Muscle of leg (tissue), 3 donors: ENCODE measurements at regions not wholly inside any gene's neighbourhood (a gene's known extent, or its start where the extent isn't known, plus 50 kb on each side); places are given as distances from the start of the nearest gene placed in this dataset.

ENCODE experiments used
- DNase-seq: peaks from one replicate; pipeline ENCODE4 v3.0.0; 2013
- H3K27ac ChIP-seq: one replicate; pipeline ENCODE4 v1.5.1; 2013; ENCODE audit warnings: mild to moderate bottlenecking, low read length, control low read depth
- H3K27me3 ChIP-seq: one replicate; pipeline ENCODE4 v1.6.1; 2013; ENCODE audit warnings: low read length; ENCODE audit not compliant: control insufficient read depth, insufficient read depth
- H3K36me3 ChIP-seq: one replicate; pipeline ENCODE4 v1.6.1; 2013; ENCODE audit warnings: low read length; ENCODE audit not compliant: control insufficient read depth, insufficient read depth
- H3K4me1 ChIP-seq: one replicate; pipeline ENCODE4 v1.6.1; 2013; ENCODE audit warnings: low read length; ENCODE audit not compliant: control insufficient read depth, insufficient read depth
- H3K4me3 ChIP-seq: one replicate; pipeline ENCODE4 v1.5.1; 2013; ENCODE audit warnings: low read length, control low read depth
- H3K9me3 ChIP-seq: replicated peaks from 2 replicates; pipeline ENCODE4 v1.6.1; 2013; ENCODE audit warnings: low read depth, low read length; ENCODE audit not compliant: control insufficient read depth
- WGBS: methylation state at CpG from one replicate; pipeline ENCODE4 v1.1.5; 2013; ENCODE audit warnings: missing lambda C conversion rate; ENCODE audit not compliant: insufficient coverage; 5-methylcytosine and 5-hydroxymethylcytosine counted together

DNA sequence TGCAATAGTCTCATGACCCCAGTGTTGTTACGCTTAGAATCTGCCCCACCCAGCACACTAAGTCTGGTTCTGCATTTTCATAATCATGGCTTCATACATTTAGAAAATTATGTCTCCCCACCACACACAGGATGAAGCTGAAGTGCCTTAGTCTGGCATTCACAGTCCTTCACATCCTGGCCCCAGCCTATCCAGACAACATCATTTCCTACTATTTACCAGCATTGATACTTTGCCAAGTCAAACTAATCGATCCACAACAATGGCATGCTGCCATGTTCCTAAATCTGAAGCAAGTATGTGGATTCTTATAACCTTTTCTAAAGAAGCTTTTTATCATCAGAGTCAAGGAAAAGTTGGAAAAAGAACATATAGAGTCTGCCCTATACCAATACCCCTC is 132.4 kb upstream of the FBXL4 start:
- no peaks in the 10 kb centered on the region for H3K4me1 ChIP-seq
- no peak overlapping the region for H3K4me3 ChIP-seq
- 80% methylated on average over 1 of the region's 2 CpGs for WGBS

DNA sequence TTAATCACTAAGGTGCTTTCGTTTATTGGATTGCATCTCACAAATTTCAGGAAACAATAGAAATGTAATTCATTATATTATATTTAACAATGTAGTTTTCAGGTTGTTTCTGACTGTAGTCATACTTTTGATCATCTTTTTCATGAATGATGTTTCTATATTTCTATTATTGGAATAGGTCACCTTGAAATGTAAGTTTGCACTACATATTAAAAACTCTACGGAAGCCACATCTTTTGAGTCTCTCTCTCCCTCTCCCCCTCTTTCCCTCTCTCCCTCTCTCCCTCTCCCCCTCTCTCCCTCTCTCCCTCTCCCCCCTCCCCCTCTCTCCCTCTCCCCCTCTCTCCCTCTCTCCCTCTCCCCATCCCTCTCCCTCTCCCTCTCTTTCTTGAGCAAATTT is 131.3 kb upstream of the FBXL4 start:
- H3K4me1 ChIP-seq: no peaks in the 10 kb centered on the region
- DNase-seq: no peak
- H3K9me3 ChIP-seq: no peaks in the 10 kb centered on the region
- no peaks in the 10 kb centered on the region for H3K27me3 ChIP-seq
- no peak overlapping the region for H3K4me3 ChIP-seq
- H3K27ac ChIP-seq: no peak overlapping the region
- no CpG with 5 or more reads among the region's 2 CpGs for WGBS
- H3K36me3 ChIP-seq: no peaks in the 10 kb centered on the region

More for the DNA sequence above, 132.4 kb upstream of the FBXL4 start:
- Histone ChIP-seq H3K27ac (no peak overlapping the region), H3K36me3 (no peaks in the 10 kb centered on the region), H3K27me3 (no peaks in the 10 kb centered on the region), H3K9me3 (no peaks in the 10 kb centered on the region)
- no peak for DNase-seq

- no peaks in the 10 kb centered on the region for H3K9me3 ChIP-seq
- no peaks in the 10 kb centered on the region for H3K36me3 ChIP-seq
- H3K4me3 ChIP-seq: no peak overlapping the region
- H3K4me1 ChIP-seq: no peaks in the 10 kb centered on the region
- DNase-seq: no peak
- no peaks in the 10 kb centered on the region for H3K27me3 ChIP-seq
- 82% methylated on average over 3 of the region's 4 CpGs for WGBS
- no peak overlapping the region for H3K27ac ChIP-seq
Observed at GRCh38 chr6:99073223-99073622, 125.5 kb upstream of the FBXL4 start.

DNA sequence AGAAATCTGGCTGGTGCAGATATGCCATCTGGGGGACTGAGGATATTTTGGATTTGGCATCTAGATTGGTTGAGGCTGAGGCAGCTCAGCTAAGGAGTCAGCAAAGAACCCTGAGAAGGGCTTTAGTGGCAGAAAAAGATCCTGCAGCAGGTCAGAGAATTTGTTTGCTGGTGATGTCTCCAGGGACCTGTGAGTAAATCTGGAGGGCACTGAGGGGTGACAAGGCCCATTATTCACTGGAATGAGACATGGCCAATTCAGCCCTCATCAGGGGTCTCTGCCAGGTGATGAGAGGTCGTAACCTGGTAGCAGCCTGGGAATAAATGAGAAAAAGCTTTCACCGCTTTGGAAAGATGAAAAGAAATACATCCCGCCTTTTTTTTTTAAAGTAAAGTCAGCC is 118.3 kb upstream of the FBXL4 start:
- Histone ChIP-seq H3K4me1 (no peaks in the 10 kb centered on the region), H3K27ac (no peak overlapping the region), H3K27me3 (no peaks in the 10 kb centered on the region), H3K36me3 (no peaks in the 10 kb centered on the region), H3K9me3 (no peaks in the 10 kb centered on the region), H3K4me3 (no peak overlapping the region)
- WGBS: no CpG with 5 or more reads among the region's 3 CpGs
- DNase-seq: no peak

DNA sequence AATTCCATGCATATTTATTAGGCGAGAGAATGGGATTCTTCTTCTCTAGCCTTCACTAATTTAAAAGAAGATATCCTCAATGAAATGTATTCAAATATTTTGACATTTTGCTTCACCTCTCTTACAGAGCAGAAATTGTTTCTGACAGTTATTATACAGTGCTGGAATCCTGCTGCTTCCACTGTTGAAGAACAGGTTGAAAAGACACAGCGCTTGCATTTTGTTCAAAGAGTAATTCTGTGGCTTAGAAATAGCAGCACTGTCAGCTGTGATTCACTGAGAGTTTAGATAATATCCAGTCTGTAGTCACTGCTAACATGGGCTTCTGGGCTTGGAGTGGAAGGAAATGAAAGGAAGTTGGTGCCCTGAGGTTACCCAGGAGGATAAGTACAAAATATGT is 117.1 kb upstream of the FBXL4 start:
- DNase-seq: no peak
- H3K4me3 ChIP-seq: no peak overlapping the region
- 75% methylated on average over 1 of the region's 2 CpGs for WGBS
- no peaks in the 10 kb centered on the region for H3K27me3 ChIP-seq
- no peaks in the 10 kb centered on the region for H3K36me3 ChIP-seq
- H3K27ac ChIP-seq: no peak overlapping the region
- H3K9me3 ChIP-seq: no peaks in the 10 kb centered on the region
- no peaks in the 10 kb centered on the region for H3K4me1 ChIP-seq

- DNase-seq: no peak
- H3K27me3 ChIP-seq: no peaks in the 10 kb centered on the region
- WGBS: 17% methylated on average over 2 of the region's 6 CpGs
- H3K4me3 ChIP-seq: no peak overlapping the region
- no peaks in the 10 kb centered on the region for H3K4me1 ChIP-seq
- no peak overlapping the region for H3K27ac ChIP-seq
- H3K9me3 ChIP-seq: no peaks in the 10 kb centered on the region
- no peaks in the 10 kb centered on the region for H3K36me3 ChIP-seq
Observed at GRCh38 chr6:99036672-99037071, 88.9 kb upstream of the FBXL4 start.

DNA sequence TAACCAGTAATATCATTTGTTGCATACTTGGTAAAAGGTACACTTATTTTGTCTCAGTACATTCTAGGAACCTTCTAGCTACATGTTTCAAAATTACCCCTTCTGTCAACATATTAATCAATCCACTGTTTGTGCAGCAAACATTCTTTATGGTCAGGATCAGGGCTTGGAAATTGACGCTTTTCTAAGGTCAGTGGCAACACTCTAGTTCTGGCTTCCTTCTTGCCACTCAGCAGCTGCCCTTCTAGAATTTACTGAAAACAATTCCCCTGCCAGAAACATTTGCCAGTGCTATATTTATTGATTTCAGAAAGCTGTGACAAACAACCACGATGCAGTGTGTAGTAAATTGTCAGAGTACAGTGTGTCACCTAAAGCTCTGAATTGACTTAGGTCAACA is 84.7 kb upstream of the FBXL4 start:
- no peak for DNase-seq
- Histone ChIP-seq H3K27me3 (no peaks in the 10 kb centered on the region), H3K27ac (no peak overlapping the region), H3K36me3 (no peaks in the 10 kb centered on the region), H3K9me3 (no peaks in the 10 kb centered on the region), H3K4me3 (no peak overlapping the region), H3K4me1 (no peaks in the 10 kb centered on the region)
- 29% methylated on average over 1 of the region's 2 CpGs for WGBS

DNA sequence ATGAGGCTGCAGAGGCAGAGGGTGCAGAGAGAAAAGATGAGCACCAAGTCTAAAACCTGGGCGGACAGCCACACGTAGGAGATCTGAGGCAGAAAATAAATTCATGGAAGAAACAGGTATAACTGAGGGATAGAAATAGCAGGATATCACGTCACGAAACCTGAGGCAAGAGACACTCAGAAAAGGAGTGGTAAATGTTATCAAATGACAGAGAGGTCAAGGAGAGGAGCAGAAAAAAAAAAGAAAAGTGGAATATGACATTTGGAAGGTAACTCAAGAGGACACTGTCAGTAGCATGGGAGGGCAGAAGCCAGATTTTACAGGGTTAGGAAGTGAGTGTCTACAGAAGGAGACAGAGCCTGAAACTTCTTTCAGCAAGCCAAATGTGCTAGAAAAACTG is 84.2 kb upstream of the FBXL4 start:
- 77% methylated on average over 4 of the region's 4 CpGs for WGBS
- Histone ChIP-seq H3K4me3 (no peak overlapping the region), H3K36me3 (no peaks in the 10 kb centered on the region), H3K9me3 (no peaks in the 10 kb centered on the region), H3K27ac (no peak overlapping the region), H3K4me1 (no peaks in the 10 kb centered on the region), H3K27me3 (no peaks in the 10 kb centered on the region)
- DNase-seq: no peak

DNA sequence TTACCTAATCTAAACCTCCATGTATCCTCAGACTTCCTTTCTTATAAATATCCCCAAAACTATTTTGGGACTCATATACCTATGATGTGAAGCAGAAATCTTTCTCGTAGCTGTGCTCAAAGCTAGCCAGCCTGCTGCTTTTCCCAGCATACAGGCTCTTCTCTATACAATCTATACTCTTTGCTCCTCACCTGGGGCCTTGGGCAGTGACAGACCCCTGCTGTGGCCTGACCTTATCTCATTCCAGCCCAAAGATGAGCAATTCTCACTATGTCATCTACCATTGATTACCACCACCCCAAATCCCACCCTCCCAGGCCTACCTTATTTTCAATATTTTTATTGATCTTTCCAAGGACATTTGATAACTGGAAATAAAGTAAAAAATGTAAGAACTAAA is 83.2 kb upstream of the FBXL4 start:
- no peaks in the 10 kb centered on the region for H3K36me3 ChIP-seq

DNA sequence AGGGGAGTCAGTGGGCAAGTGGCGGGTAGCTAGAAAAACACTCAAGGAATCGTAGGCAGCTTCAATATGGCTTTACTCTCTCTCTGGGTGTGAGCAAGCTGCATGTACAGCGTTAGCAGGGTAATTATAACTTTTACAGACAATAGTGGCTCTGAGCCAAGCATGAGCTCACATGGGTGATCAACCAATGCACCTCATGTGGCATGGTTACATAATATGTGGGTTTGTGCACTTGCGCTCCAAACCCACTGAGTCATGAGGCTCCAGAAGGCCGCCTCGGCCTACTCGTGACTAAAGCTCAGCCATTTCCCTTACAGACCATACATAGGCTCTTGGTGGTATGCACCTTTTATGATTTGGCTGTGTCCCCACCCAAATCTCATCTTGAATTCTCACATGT is 78.4 kb upstream of the FBXL4 start:
- Histone ChIP-seq H3K27me3 (no peaks in the 10 kb centered on the region), H3K36me3 (no peaks in the 10 kb centered on the region), H3K27ac (no peak overlapping the region), H3K4me3 (no peak overlapping the region), H3K9me3 (peaks cover 2% of the 10 kb centered on the region), H3K4me1 (no peaks in the 10 kb centered on the region)
- no peak for DNase-seq
- 100% methylated on average over 2 of the region's 7 CpGs for WGBS

More for the DNA sequence above, 83.2 kb upstream of the FBXL4 start:
- WGBS: 89% methylated on average over 1 of the region's 1 CpG
- Histone ChIP-seq H3K27ac (no peak overlapping the region), H3K9me3 (peaks cover 2% of the 10 kb centered on the region), H3K4me1 (no peaks in the 10 kb centered on the region), H3K4me3 (no peak overlapping the region), H3K27me3 (no peaks in the 10 kb centered on the region)
- no peak for DNase-seq

- no CpG with 5 or more reads among the region's 3 CpGs for WGBS
- Histone ChIP-seq H3K27ac (no peak overlapping the region), H3K9me3 (peaks cover 2% of the 10 kb centered on the region), H3K4me1 (no peaks in the 10 kb centered on the region), H3K4me3 (no peak overlapping the region), H3K36me3 (no peaks in the 10 kb centered on the region), H3K27me3 (no peaks in the 10 kb centered on the region)
- no peak for DNase-seq
Observed at GRCh38 chr6:99024089-99024488, 76.3 kb upstream of the FBXL4 start.
